Adrenal gland (tissue), 9 donors: ENCODE measurements at regions not wholly inside any gene's neighbourhood (a gene's known extent, or its start where the extent isn't known, plus 50 kb on each side); places are given as distances from the start of the nearest gene placed in this dataset.

Source experiments
- DNase-seq, 7 donors: peaks; one replicate each; pipeline ENCODE4 v3.0.0-alpha.2; 2019 to 2020
- H3K27ac ChIP-seq, 5 donors: fragments of 200-600 bp; sonication (generic) in 4 of 5; 1 replicate in 3 of 5; 2 replicates in 2 of 5; pipeline versions ENCODE4 v1.5.1 to v1.8.0; 2016 to 2020; ENCODE audit warnings: mild to moderate bottlenecking in 1 of 5
- H3K27me3 ChIP-seq: fragments of 200-600 bp; 2 replicates; pipeline ENCODE4 v1.8.0; 2021
- H3K36me3 ChIP-seq, 2 donors: fragments of 200-600 bp; replicated peaks in 1 of 2; 1 replicate in 1 of 2; 2 replicates in 1 of 2; pipeline versions ENCODE4 v1.5.1 to v1.8.0; 2018 to 2022
- H3K4me1 ChIP-seq, 2 donors: fragments of 200-600 bp; replicated peaks in 1 of 2; 1 replicate in 1 of 2; 2 replicates in 1 of 2; pipeline versions ENCODE4 v1.5.1 to v1.8.0; 2018 to 2021
- H3K4me3 ChIP-seq, 4 donors: fragments of 200-600 bp; sonication (generic) in 3 of 4; one replicate each; pipeline ENCODE4 v1.5.1; 2016 to 2018
- H3K9me3 ChIP-seq, 3 donors: fragments of 200-600 bp; sonication (generic) in 1 of 3; replicated peaks in 1 of 3; 1 replicate in 2 of 3; 2 replicates in 1 of 3; pipeline versions ENCODE4 v1.5.1 to v1.8.0; 2016 to 2021
- POLR2A ChIP-seq, 2 donors: fragments of 450-650 bp; IDR thresholded peaks; one replicate each; pipeline ENCODE4 v1.6.1; 2017; ENCODE audit warnings: antibody characterized with exemption in 2 of 2, mild to moderate bottlenecking in 2 of 2, moderate library complexity in 1 of 2
- WGBS, 4 donors: extraction: QIAGEN DNeasy Blood & Tissue Kit in 2 of 4; methylation state at CpG; one replicate each; pipeline versions ENCODE4 v1.1.5 to v1.1.7; 2013 to 2017; 5-methylcytosine and 5-hydroxymethylcytosine counted together
- intact Hi-C, 2 donors: fragments of 100-400 bp; cut with DNase I; formaldehyde crosslinking; loops; one replicate each; pipeline versions ENCODE4 v1.14.1 to v1.15.0; 2022 to 2023
- TF ChIP-seq, protein P1 (sequence below), 6 experiments: fragments of 450-650 bp in 4 of 6; fragments of 200-600 bp in 2 of 6; sonication (generic) in 1 of 6; IDR thresholded peaks; 1 replicate in 5 of 6; 2 replicates in 1 of 6; pipeline versions ENCODE4 v1.5.1 to v1.8.0; 2016 to 2021; ENCODE audit warnings: antibody characterized with exemption in 6 of 6, mild to moderate bottlenecking in 2 of 6, moderate library complexity in 1 of 6
- donor health status: healthy with polysubstance abuse.
- donor health status: Bipolar disorder and iron deficiency.
- donor health status: DM: yes; HTN: yes; CAD: no.
- donor health status: DM: no; HTN: no; CAD: no.
- donor health status: DM: no; HTN: no; CAD: no.

GRCh38 chr5:61638476-61638875, 306.4 kb downstream of the ZSWIM6 start:
- WGBS, 4 donors, result 64 to 76% (median 65%) methylated on average over 5 of the region's 5 CpGs
- peak in 6 of 7 donors; percentile 33 to 57 (median 42) for DNase-seq
- TF ChIP-seq, protein P1, sequence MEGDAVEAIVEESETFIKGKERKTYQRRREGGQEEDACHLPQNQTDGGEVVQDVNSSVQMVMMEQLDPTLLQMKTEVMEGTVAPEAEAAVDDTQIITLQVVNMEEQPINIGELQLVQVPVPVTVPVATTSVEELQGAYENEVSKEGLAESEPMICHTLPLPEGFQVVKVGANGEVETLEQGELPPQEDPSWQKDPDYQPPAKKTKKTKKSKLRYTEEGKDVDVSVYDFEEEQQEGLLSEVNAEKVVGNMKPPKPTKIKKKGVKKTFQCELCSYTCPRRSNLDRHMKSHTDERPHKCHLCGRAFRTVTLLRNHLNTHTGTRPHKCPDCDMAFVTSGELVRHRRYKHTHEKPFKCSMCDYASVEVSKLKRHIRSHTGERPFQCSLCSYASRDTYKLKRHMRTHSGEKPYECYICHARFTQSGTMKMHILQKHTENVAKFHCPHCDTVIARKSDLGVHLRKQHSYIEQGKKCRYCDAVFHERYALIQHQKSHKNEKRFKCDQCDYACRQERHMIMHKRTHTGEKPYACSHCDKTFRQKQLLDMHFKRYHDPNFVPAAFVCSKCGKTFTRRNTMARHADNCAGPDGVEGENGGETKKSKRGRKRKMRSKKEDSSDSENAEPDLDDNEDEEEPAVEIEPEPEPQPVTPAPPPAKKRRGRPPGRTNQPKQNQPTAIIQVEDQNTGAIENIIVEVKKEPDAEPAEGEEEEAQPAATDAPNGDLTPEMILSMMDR (IDR thresholded peaks at IDR 0.05), result no peak
- TF ChIP-seq POLR2A (IDR thresholded peaks at IDR 0.05), result no peak
- H3K27ac ChIP-seq, result no peak overlapping the region
- H3K36me3 ChIP-seq, result no peaks in the 10 kb centered on the region
- no peaks in the 10 kb centered on the region for H3K27me3 ChIP-seq
- intact Hi-C loops, result no loop called here
- no peaks in the 10 kb centered on the region for H3K4me1 ChIP-seq
- H3K9me3 ChIP-seq, result no peaks in the 10 kb centered on the region
- no peak overlapping the region for H3K4me3 ChIP-seq

GRCh38 chr5:61640179-61641021, 308.3 kb downstream of the ZSWIM6 start:
- Histone ChIP-seq H3K27ac (no peak overlapping the region), H3K9me3 (no peaks in the 10 kb centered on the region), H3K36me3 (no peaks in the 10 kb centered on the region), H3K27me3 (no peaks in the 10 kb centered on the region), H3K4me1 (no peaks in the 10 kb centered on the region), H3K4me3 (no peak overlapping the region)
- WGBS, 4 donors, result 81 to 91% (median 85%) methylated on average over 7 of the region's 7 CpGs
- intact Hi-C loops, result loop anchor here in 1 of 2 donors (10.0 kb wide), 1 partner anchor 676 kb away; no protein-coding TSS in a partner anchor
- no peak for DNase-seq
- TF ChIP-seq POLR2A (IDR thresholded peaks at IDR 0.05), result no peak
- TF ChIP-seq, protein P1 (IDR thresholded peaks at IDR 0.05), result no peak

DNA sequence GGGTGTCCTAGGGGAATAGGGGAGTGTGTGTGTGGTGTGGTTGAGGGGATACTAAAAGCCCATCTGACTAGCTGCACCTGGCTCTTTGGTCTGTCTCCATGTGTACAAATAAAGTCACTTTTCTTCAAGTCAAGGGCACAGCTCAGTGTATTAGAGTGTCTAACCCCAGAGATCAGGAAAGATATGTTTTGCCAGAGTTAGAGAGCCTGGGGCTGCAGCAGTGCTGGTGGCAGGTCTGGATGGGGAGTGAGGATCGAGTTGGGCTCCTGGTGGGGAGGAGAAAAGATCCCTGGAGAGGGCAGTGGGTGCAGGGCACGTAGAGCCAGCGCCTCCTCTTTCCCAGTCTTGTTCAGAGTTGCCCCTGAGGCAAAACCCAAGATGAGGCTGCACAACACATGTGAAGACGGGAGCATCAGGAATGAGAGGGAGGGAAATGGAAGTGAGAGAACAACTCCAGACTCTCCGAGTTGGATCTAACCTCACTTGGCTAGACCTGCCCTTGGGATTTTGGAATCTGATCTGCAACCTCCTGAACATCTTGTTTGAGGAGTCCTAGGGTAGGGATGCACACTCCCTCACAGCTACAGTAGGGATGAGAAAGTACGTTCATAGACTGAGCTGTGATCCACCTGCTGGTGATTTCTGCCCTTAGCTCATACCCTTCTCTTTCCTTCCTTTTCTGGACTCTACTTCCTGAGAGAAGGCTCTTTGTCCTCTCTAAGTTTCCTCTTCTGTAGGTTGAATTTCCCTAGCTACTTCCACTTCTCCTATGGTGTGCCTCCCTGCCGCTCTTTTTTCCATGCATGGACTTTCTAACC, 309.9 kb downstream of the ZSWIM6 start:
- no peak overlapping the region for H3K27ac ChIP-seq
- no peaks in the 10 kb centered on the region for H3K9me3 ChIP-seq
- intact Hi-C loops, result loop anchor here in 1 of 2 donors (10.0 kb wide), 1 partner anchor 677 kb away; no protein-coding TSS in a partner anchor
- TF ChIP-seq POLR2A (IDR thresholded peaks at IDR 0.05), result no peak
- TF ChIP-seq, protein P1 (IDR thresholded peaks at IDR 0.05), result peak in 1 of 6 experiments; percentile 31
- DNase-seq, result no peak
- no peaks in the 10 kb centered on the region for H3K36me3 ChIP-seq
- H3K4me1 ChIP-seq, result no peaks in the 10 kb centered on the region
- no peaks in the 10 kb centered on the region for H3K27me3 ChIP-seq
- 76 to 85% (median 81%) methylated on average over 7 of the region's 7 CpGs for WGBS, 4 donors
- no peak overlapping the region for H3K4me3 ChIP-seq

GRCh38 chr5:61647672-61648071, 315.6 kb downstream of the ZSWIM6 start:
- no peaks in the 10 kb centered on the region for H3K9me3 ChIP-seq
- no peak for DNase-seq
- no peak overlapping the region for H3K4me3 ChIP-seq
- no peaks in the 10 kb centered on the region for H3K27me3 ChIP-seq
- intact Hi-C loops, result loop anchor here in 1 of 2 donors (10.0 kb wide), 1 partner anchor 683 kb away; no protein-coding TSS in a partner anchor
- no peaks in the 10 kb centered on the region for H3K36me3 ChIP-seq
- no peaks in the 10 kb centered on the region for H3K4me1 ChIP-seq
- no peak overlapping the region for H3K27ac ChIP-seq
- no peak for TF ChIP-seq POLR2A (IDR thresholded peaks at IDR 0.05)
- WGBS, 4 donors, result 84 to 89% (median 85%) methylated on average over 6 of the region's 6 CpGs
